ENCODE measurements at regions not wholly inside any gene's neighbourhood (a gene's known extent, or its start where the extent isn't known, plus 50 kb on each side); places are given as distances from the start of the nearest gene placed in this dataset.

- DNase-seq (ENCODE audit: low spot score), result no peak
- H3K4me3 Mint-ChIP-seq (ENCODE audit: unreplicated experiment), result no peak overlapping the region
- TF ChIP-seq, protein P1, sequence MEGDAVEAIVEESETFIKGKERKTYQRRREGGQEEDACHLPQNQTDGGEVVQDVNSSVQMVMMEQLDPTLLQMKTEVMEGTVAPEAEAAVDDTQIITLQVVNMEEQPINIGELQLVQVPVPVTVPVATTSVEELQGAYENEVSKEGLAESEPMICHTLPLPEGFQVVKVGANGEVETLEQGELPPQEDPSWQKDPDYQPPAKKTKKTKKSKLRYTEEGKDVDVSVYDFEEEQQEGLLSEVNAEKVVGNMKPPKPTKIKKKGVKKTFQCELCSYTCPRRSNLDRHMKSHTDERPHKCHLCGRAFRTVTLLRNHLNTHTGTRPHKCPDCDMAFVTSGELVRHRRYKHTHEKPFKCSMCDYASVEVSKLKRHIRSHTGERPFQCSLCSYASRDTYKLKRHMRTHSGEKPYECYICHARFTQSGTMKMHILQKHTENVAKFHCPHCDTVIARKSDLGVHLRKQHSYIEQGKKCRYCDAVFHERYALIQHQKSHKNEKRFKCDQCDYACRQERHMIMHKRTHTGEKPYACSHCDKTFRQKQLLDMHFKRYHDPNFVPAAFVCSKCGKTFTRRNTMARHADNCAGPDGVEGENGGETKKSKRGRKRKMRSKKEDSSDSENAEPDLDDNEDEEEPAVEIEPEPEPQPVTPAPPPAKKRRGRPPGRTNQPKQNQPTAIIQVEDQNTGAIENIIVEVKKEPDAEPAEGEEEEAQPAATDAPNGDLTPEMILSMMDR (IDR thresholded peaks at IDR 0.05), result no peak
- no peaks in the 10 kb centered on the region for H3K9me3 Mint-ChIP-seq (ENCODE audit: low read depth)
- peaks cover 10% of the 10 kb centered on the region for H3K4me1 Mint-ChIP-seq (ENCODE audit: low read depth)
- H3K27ac Mint-ChIP-seq (ENCODE audit: unreplicated experiment), result no peak overlapping the region
- H3K36me3 Mint-ChIP-seq (ENCODE audit: low read depth), result no peaks in the 10 kb centered on the region
- H3K27me3 Mint-ChIP-seq (ENCODE audit: low read depth), result peaks cover 7% of the 10 kb centered on the region
These were observed 65.0 kb upstream of the KCTD3 start for GRCh38 chr1:215502081-215502480.

GRCh38 chr1:215507119-215507518 lies 60.0 kb upstream of the KCTD3 start:
- TF ChIP-seq, protein P1 (IDR thresholded peaks at IDR 0.05), result no peak
- Mint-ChIP-seq H3K4me1 (ENCODE audit: low read depth) (peaks cover 1% of the 10 kb centered on the region), H3K36me3 (ENCODE audit: low read depth) (peaks cover 4% of the 10 kb centered on the region), H3K27ac (ENCODE audit: unreplicated experiment) (no peak overlapping the region), H3K4me3 (ENCODE audit: unreplicated experiment) (no peak overlapping the region), H3K27me3 (ENCODE audit: low read depth) (peaks cover 2% of the 10 kb centered on the region), H3K9me3 (ENCODE audit: low read depth) (peaks cover 30% of the 10 kb centered on the region)
- no peak for DNase-seq (ENCODE audit: low spot score)

- H3K27ac Mint-ChIP-seq (ENCODE audit: unreplicated experiment), result no peak overlapping the region
These were observed 58.8 kb upstream of the KCTD3 start for GRCh38 chr1:215508311-215508710.

More at GRCh38 chr1:215508311-215508710, 58.8 kb upstream of the KCTD3 start:
- Mint-ChIP-seq H3K9me3 (ENCODE audit: low read depth) (peaks cover 39% of the 10 kb centered on the region), H3K4me1 (ENCODE audit: low read depth) (no peaks in the 10 kb centered on the region), H3K4me3 (ENCODE audit: unreplicated experiment) (no peak overlapping the region), H3K36me3 (ENCODE audit: low read depth) (peaks cover 4% of the 10 kb centered on the region), H3K27me3 (ENCODE audit: low read depth) (no peaks in the 10 kb centered on the region)
- TF ChIP-seq, protein P1 (IDR thresholded peaks at IDR 0.05), result no peak
- no peak for DNase-seq (ENCODE audit: low spot score)
